Vagina (tissue), 2 donors: ENCODE measurements at regions not wholly inside any gene's neighbourhood (a gene's known extent, or its start where the extent isn't known, plus 50 kb on each side); places are given as distances from the start of the nearest gene placed in this dataset.

Experiments used
- CTCF ChIP-seq, 3 experiments: fragments of 450-650 bp in 2 of 3; fragments of 200-600 bp in 1 of 3; sonication (generic) in 1 of 3; IDR thresholded peaks; one replicate each; pipeline ENCODE4 v1.5.1; 2017 to 2019; ENCODE audit warnings: antibody characterized with exemption in 3 of 3, mild to moderate bottlenecking in 2 of 3, moderate library complexity in 2 of 3
- POLR2A ChIP-seq, 2 donors: fragments of 450-650 bp; IDR thresholded peaks; one replicate each; pipeline ENCODE4 v1.6.1; 2017; ENCODE audit warnings: antibody characterized with exemption in 2 of 2, mild to moderate bottlenecking in 2 of 2, moderate library complexity in 2 of 2

GRCh38 chr2:48210189-48210588 is 104.3 kb upstream of the FOXN2 start:
- TF ChIP-seq CTCF (IDR thresholded peaks at IDR 0.05): no peak
- TF ChIP-seq POLR2A (IDR thresholded peaks at IDR 0.05): no peak
